BLaER1 (cell line): ENCODE measurements at regions not wholly inside any gene's neighbourhood (a gene's known extent, or its start where the extent isn't known, plus 50 kb on each side); places are given as distances from the start of the nearest gene placed in this dataset.

Experiments used
- H3K27ac ChIP-seq: shearing (Covaris generic); formaldehyde crosslinking; 2 replicates; pipeline ENCODE4 v1.8.1; 2022
- H3K27me3 ChIP-seq: shearing (Covaris generic); formaldehyde crosslinking; 2 replicates; pipeline ENCODE4 v1.8.1; 2022
- H3K36me3 ChIP-seq: shearing (Covaris generic); formaldehyde crosslinking; 2 replicates; pipeline ENCODE4 v1.8.1; 2022
- H3K4me1 ChIP-seq: shearing (Covaris generic); formaldehyde crosslinking; 2 replicates; pipeline ENCODE4 v1.8.1; 2022
- H3K4me2 ChIP-seq: shearing (Covaris generic); formaldehyde crosslinking; 2 replicates; pipeline ENCODE4 v1.8.1; 2022
- H3K4me3 ChIP-seq: shearing (Covaris generic); formaldehyde crosslinking; 2 replicates; pipeline ENCODE4 v1.8.1; 2022
- H3K9ac ChIP-seq: shearing (Covaris generic); formaldehyde crosslinking; 2 replicates; pipeline ENCODE4 v1.8.1; 2022
- H3K9me3 ChIP-seq: shearing (Covaris generic); formaldehyde crosslinking; 2 replicates; pipeline ENCODE4 v1.8.1; 2022
- H4K20me1 ChIP-seq: shearing (Covaris generic); formaldehyde crosslinking; 2 replicates; pipeline ENCODE4 v1.8.1; 2022
- Cebpa-rat ChIP-seq: shearing (Covaris generic); IDR thresholded peaks from 2 replicates; pipeline ENCODE4 v1.8.1; 2022

DNA sequence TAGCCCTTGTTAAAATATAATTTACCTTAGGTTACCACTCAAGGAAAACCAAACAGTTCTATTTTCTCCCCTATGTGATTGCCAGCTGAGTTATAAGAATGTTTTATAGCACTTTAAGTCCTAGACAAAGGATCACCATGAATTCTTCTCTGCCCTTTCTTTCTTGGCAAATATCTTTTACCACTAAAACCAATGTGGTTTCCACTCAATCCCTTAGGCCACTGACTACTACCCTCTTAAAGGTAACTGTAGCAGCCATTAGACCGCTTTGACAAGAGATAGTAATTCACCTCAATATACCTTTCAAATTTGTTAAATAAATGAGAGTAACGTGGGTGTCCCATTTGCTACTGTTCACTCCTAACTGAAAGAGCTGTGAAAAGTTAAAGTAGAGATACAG, 307.9 kb upstream of the PRMT6 start:
- Histone ChIP-seq H3K27me3 (no peaks in the 10 kb centered on the region), H3K27ac (no peak overlapping the region), H3K9me3 (no peaks in the 10 kb centered on the region), H3K4me1 (no peaks in the 10 kb centered on the region), H3K36me3 (no peaks in the 10 kb centered on the region), H3K4me2 (no peak overlapping the region), H3K4me3 (no peak overlapping the region), H4K20me1 (no peaks in the 10 kb centered on the region), H3K9ac (no peak overlapping the region)
- no peak for TF ChIP-seq Cebpa-rat

DNA sequence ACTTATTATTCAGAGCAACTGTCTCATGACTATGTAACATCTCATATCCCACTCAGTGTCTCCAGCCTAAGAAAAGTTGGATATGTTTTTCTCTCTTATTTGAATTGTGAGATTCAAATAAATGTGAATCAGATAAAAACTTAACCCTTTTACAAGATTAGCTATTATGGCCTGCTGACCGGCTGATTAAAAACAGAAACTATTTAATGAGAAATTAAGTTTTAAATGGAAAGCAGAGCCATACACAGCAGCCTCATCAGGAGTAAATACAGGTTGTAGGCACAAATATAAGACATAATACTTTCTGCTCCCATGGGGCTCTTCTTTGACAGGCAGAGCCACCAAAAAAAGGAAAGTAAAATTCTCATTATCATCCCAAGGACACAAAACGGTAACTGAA, 307.0 kb upstream of the PRMT6 start:
- H3K27ac ChIP-seq = no peak overlapping the region

GRCh38 chr1:106749906-106750305, 306.6 kb upstream of the PRMT6 start:
- H3K4me1 ChIP-seq = no peaks in the 10 kb centered on the region
- no peaks in the 10 kb centered on the region for H3K27me3 ChIP-seq
- no peak overlapping the region for H3K4me3 ChIP-seq
- no peak overlapping the region for H3K4me2 ChIP-seq
- no peaks in the 10 kb centered on the region for H4K20me1 ChIP-seq
- TF ChIP-seq Cebpa-rat = no peak
- H3K36me3 ChIP-seq = no peaks in the 10 kb centered on the region
- H3K9me3 ChIP-seq = no peaks in the 10 kb centered on the region
- no peak overlapping the region for H3K9ac ChIP-seq
- H3K27ac ChIP-seq = no peak overlapping the region

More for the DNA sequence above, 307.0 kb upstream of the PRMT6 start:
- Histone ChIP-seq H4K20me1 (no peaks in the 10 kb centered on the region), H3K9ac (no peak overlapping the region), H3K4me3 (no peak overlapping the region), H3K4me2 (no peak overlapping the region), H3K4me1 (no peaks in the 10 kb centered on the region), H3K36me3 (no peaks in the 10 kb centered on the region), H3K27me3 (no peaks in the 10 kb centered on the region), H3K9me3 (no peaks in the 10 kb centered on the region)
- TF ChIP-seq Cebpa-rat = no peak

GRCh38 chr1:106751002-106751401, 305.5 kb upstream of the PRMT6 start:
- Histone ChIP-seq H3K36me3 (no peaks in the 10 kb centered on the region), H3K27me3 (no peaks in the 10 kb centered on the region), H3K9me3 (no peaks in the 10 kb centered on the region), H3K9ac (no peak overlapping the region), H3K4me3 (no peak overlapping the region), H3K4me2 (no peak overlapping the region), H4K20me1 (no peaks in the 10 kb centered on the region), H3K4me1 (no peaks in the 10 kb centered on the region), H3K27ac (no peak overlapping the region)
- no peak for TF ChIP-seq Cebpa-rat

DNA sequence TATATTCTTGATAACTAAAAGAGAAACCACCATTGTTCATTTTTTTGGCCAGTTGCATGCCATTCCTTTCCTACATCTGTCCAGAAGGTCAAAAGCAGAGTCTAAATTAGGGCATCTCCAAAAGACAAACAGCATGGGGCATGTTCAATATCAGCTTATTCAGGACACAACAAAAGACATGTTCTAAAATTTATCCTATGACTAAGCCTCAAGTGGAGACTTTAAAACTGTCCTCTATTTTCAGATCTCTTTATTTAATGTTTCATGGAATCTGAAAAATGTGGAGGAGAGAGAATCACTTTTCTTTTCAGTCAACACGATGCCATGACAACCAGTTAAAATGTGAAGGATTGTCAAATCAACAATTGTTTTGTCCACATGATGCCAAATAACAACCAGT, 303.4 kb upstream of the PRMT6 start:
- H3K4me1 ChIP-seq = no peaks in the 10 kb centered on the region
- H3K4me3 ChIP-seq = no peak overlapping the region
- no peak overlapping the region for H3K4me2 ChIP-seq
- TF ChIP-seq Cebpa-rat = no peak
- H3K9me3 ChIP-seq = no peaks in the 10 kb centered on the region
- no peak overlapping the region for H3K27ac ChIP-seq
- H3K9ac ChIP-seq = no peak overlapping the region
- no peaks in the 10 kb centered on the region for H4K20me1 ChIP-seq
- H3K36me3 ChIP-seq = no peaks in the 10 kb centered on the region
- H3K27me3 ChIP-seq = no peaks in the 10 kb centered on the region

DNA sequence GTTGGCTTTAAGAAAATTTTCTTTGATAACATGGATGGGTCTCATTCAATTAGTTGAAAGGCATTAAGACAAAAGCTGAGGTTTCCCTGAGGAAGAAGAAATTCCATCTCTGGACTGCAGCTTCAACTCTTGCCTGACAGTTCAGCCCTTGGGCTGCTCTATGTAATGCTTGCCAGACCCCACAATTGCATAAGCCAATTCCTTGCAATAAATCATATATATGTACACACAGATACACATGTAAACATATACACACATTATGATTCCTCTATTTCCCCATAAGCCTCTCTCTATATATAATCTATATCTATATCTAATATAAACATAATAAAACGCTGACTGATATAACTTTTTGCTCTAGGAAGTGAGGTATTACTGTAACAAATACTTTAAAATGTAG, 301.5 kb upstream of the PRMT6 start:
- H3K4me1 ChIP-seq = no peaks in the 10 kb centered on the region
- no peaks in the 10 kb centered on the region for H3K27me3 ChIP-seq
- no peaks in the 10 kb centered on the region for H3K36me3 ChIP-seq
- no peaks in the 10 kb centered on the region for H4K20me1 ChIP-seq
- no peak overlapping the region for H3K4me3 ChIP-seq
- no peak overlapping the region for H3K9ac ChIP-seq
- TF ChIP-seq Cebpa-rat = no peak
- no peak overlapping the region for H3K4me2 ChIP-seq
- H3K27ac ChIP-seq = no peak overlapping the region
- H3K9me3 ChIP-seq = no peaks in the 10 kb centered on the region

GRCh38 chr1:106755682-106756406, 300.6 kb upstream of the PRMT6 start:
- Histone ChIP-seq H4K20me1 (no peaks in the 10 kb centered on the region), H3K27me3 (no peaks in the 10 kb centered on the region), H3K27ac (no peak overlapping the region), H3K9me3 (no peaks in the 10 kb centered on the region), H3K36me3 (no peaks in the 10 kb centered on the region), H3K4me2 (no peak overlapping the region), H3K4me1 (no peaks in the 10 kb centered on the region), H3K4me3 (no peak overlapping the region), H3K9ac (no peak overlapping the region)
- TF ChIP-seq Cebpa-rat = no peak

DNA sequence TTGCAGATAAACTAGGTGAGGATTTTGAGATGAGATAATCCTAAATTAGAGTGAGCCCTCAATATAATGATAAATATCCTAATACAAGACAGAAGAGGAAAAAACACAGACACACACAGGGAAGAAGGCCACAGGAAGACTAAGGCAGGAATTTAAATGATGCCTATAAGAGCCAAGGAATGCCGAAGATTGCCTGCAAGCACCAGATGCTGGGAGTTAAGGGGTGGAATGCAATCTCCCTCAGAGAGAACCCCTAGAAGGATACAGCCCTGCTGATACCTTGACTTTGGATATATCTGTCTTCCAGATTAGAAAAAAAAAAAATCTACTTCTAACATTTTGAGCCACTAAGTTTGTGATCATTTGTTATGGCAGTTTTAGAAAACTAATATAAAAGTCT, 299.7 kb upstream of the PRMT6 start:
- H3K9me3 ChIP-seq = no peaks in the 10 kb centered on the region
- no peak overlapping the region for H3K27ac ChIP-seq
- no peaks in the 10 kb centered on the region for H3K27me3 ChIP-seq
- no peaks in the 10 kb centered on the region for H3K36me3 ChIP-seq
- no peaks in the 10 kb centered on the region for H3K4me1 ChIP-seq
- TF ChIP-seq Cebpa-rat = no peak
- no peaks in the 10 kb centered on the region for H4K20me1 ChIP-seq
- no peak overlapping the region for H3K9ac ChIP-seq
- H3K4me3 ChIP-seq = no peak overlapping the region
- no peak overlapping the region for H3K4me2 ChIP-seq

GRCh38 chr1:106768077-106768476, 288.4 kb upstream of the PRMT6 start:
- no peaks in the 10 kb centered on the region for H4K20me1 ChIP-seq
- no peak overlapping the region for H3K27ac ChIP-seq
- no peaks in the 10 kb centered on the region for H3K4me1 ChIP-seq
- no peaks in the 10 kb centered on the region for H3K27me3 ChIP-seq
- no peak overlapping the region for H3K9ac ChIP-seq
- no peak overlapping the region for H3K4me3 ChIP-seq
- H3K36me3 ChIP-seq = no peaks in the 10 kb centered on the region
- H3K4me2 ChIP-seq = no peak overlapping the region
- no peaks in the 10 kb centered on the region for H3K9me3 ChIP-seq
- no peak for TF ChIP-seq Cebpa-rat

DNA sequence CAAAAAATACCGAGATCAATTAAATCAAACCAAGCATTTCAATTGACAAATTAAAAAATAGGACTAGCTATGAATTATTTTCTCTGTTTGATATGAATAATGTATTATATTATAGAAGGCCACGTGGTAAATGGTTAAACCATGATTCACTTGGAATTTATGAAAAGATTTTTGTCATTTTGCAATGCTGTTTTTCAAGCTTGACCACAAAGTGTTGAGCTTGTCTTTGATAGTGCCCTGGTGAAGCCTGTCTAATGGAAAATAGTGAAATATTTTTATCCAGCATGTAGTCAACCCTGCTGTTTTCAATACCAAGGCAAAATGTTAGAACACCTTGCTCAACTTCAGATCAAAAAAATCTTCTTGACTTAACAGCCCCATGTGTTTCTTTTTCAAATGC, 288.0 kb upstream of the PRMT6 start:
- Histone ChIP-seq H3K9ac (no peak overlapping the region), H3K4me2 (no peak overlapping the region), H4K20me1 (no peaks in the 10 kb centered on the region), H3K27me3 (no peaks in the 10 kb centered on the region), H3K9me3 (no peaks in the 10 kb centered on the region), H3K4me1 (no peaks in the 10 kb centered on the region), H3K4me3 (no peak overlapping the region), H3K36me3 (no peaks in the 10 kb centered on the region), H3K27ac (no peak overlapping the region)
- no peak for TF ChIP-seq Cebpa-rat

DNA sequence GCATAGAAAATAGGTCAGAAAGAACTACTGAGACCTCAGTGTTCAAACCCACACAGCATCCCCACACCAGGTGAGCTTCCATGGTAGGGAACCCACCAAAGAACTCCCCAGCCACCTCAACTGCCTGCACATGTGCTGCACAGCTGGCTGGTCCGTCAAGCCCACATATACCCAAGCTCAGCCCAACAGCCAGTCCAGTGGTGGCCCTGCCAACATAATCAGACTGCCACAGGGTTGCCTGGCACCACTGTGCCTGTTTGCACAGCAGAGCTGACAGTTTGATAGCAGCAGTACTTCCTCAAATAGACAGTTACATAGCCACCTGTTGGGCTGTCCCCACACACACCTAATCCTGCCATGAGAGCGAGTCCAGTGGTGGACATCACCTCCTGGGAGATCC, 283.3 kb upstream of the PRMT6 start:
- H3K9me3 ChIP-seq = peaks cover 7% of the 10 kb centered on the region; the same call in 1 of the 2 replicates
- no peak overlapping the region for H3K27ac ChIP-seq
- no peaks in the 10 kb centered on the region for H3K27me3 ChIP-seq
- no peak overlapping the region for H3K4me2 ChIP-seq
- H3K4me3 ChIP-seq = no peak overlapping the region
- H3K4me1 ChIP-seq = no peaks in the 10 kb centered on the region
- no peaks in the 10 kb centered on the region for H4K20me1 ChIP-seq
- H3K36me3 ChIP-seq = no peaks in the 10 kb centered on the region
- H3K9ac ChIP-seq = no peak overlapping the region
- TF ChIP-seq Cebpa-rat = no peak
